GM23338 (cell line): ENCODE measurements at regions not wholly inside any gene's neighbourhood (a gene's known extent, or its start where the extent isn't known, plus 50 kb on each side); places are given as distances from the start of the nearest gene placed in this dataset.

Source experiments
- ATAC-seq: fragments of 200-7000 bp; cut with Tn5 transposase; 3 replicates; pipeline ENCODE4 v1.9.1; 2020
- DNase-seq: peaks from one replicate; pipeline ENCODE4 v3.0.0-alpha.2; 2015; ENCODE audit warnings: low spot score
- H2AFZ ChIP-seq: fragments of 200-600 bp; sonication (generic); 2 replicates; pipeline ENCODE4 v1.8.0; 2016; ENCODE audit warnings: antibody characterized with exemption, mild to moderate bottlenecking, moderate library complexity
- H3F3A ChIP-seq: fragments of 200-600 bp; sonication (generic); replicated peaks from 2 replicates; pipeline ENCODE4 v1.8.0; 2017; ENCODE audit warnings: antibody characterized with exemption, mixed run types, low read depth
- H3K27ac ChIP-seq: fragments of 200-600 bp; sonication (generic); 2 replicates; pipeline ENCODE4 v1.6.1; 2016; ENCODE audit warnings: low read depth
- H3K27me3 ChIP-seq: fragments of 200-600 bp; sonication (generic); 2 replicates; pipeline ENCODE4 v1.8.0; 2016; ENCODE audit warnings: mild to moderate bottlenecking, mixed run types, moderate library complexity; ENCODE audit not compliant: insufficient read depth
- H3K36me3 ChIP-seq: fragments of 200-600 bp; sonication (generic); 2 replicates; pipeline ENCODE4 v1.8.0; 2016; ENCODE audit warnings: mild to moderate bottlenecking; ENCODE audit not compliant: insufficient read depth
- H3K4me1 ChIP-seq: fragments of 200-600 bp; sonication (generic); 2 replicates; pipeline ENCODE4 v1.8.0; 2016; ENCODE audit warnings: mild to moderate bottlenecking, moderate library complexity; ENCODE audit not compliant: insufficient read depth
- H3K4me2 ChIP-seq: fragments of 200-600 bp; sonication (generic); 2 replicates; pipeline ENCODE4 v1.7.1; 2017; ENCODE audit warnings: mixed run types
- H3K4me3 ChIP-seq: fragments of 200-600 bp; sonication (generic); 2 replicates; pipeline ENCODE4 v1.6.1; 2016; ENCODE audit warnings: mixed run types
- H3K79me2 ChIP-seq: fragments of 200-600 bp; sonication (generic); replicated peaks from 2 replicates; pipeline ENCODE4 v1.8.0; 2017; ENCODE audit warnings: mild to moderate bottlenecking; ENCODE audit not compliant: insufficient read depth
- H3K9me2 ChIP-seq: fragments of 200-600 bp; sonication (generic); 2 replicates; pipeline ENCODE4 v1.8.0; 2017; ENCODE audit not compliant: insufficient read depth
- H4K20me1 ChIP-seq: fragments of 200-600 bp; sonication (generic); replicated peaks from 2 replicates; pipeline ENCODE4 v1.8.0; 2017; ENCODE audit warnings: mild to moderate bottlenecking; ENCODE audit not compliant: insufficient read depth
- H3K27ac Mint-ChIP-seq: 2 replicates; pipeline ENCODE4 v1.8.0; 2020; ENCODE audit warnings: inconsistent platforms, mild to moderate bottlenecking, moderate library complexity, mixed read lengths
- H3K27me3 Mint-ChIP-seq: 3 replicates; pipeline ENCODE4 v1.8.0; 2022; ENCODE audit warnings: low read depth, mild to moderate bottlenecking, moderate library complexity, mixed read lengths, inconsistent platforms; ENCODE audit not compliant: insufficient read depth, poor library complexity
- H3K36me3 Mint-ChIP-seq: 3 replicates; pipeline ENCODE4 v1.8.0; 2021; ENCODE audit warnings: low read depth, mild to moderate bottlenecking, inconsistent platforms, moderate library complexity, mixed read lengths
- H3K4me1 Mint-ChIP-seq: 3 replicates; pipeline ENCODE4 v1.8.0; 2020; ENCODE audit warnings: mild to moderate bottlenecking, inconsistent platforms, mixed read lengths
- H3K4me3 Mint-ChIP-seq: 3 replicates; pipeline ENCODE4 v1.8.0; 2021; ENCODE audit warnings: moderate library complexity, mild to moderate bottlenecking, inconsistent platforms, mixed read lengths
- H3K9me3 Mint-ChIP-seq: 3 replicates; pipeline ENCODE4 v1.8.0; 2020; ENCODE audit warnings: moderate library complexity, mild to moderate bottlenecking, inconsistent platforms, mixed read lengths
- EZH2phosphoT487 ChIP-seq: fragments of 200-600 bp; sonication (generic); IDR thresholded peaks from one replicate; pipeline ENCODE4 v1.8.1; 2018; ENCODE audit warnings: antibody characterized with exemption; ENCODE audit not compliant: unreplicated experiment
- JUNB ChIP-seq: IDR thresholded peaks from one replicate; pipeline ENCODE4 v1.6.1; 2016; ENCODE audit warnings: antibody characterized with exemption; ENCODE audit not compliant: unreplicated experiment
- POLR2AphosphoS5 ChIP-seq: IDR thresholded peaks from 2 replicates; pipeline ENCODE4 v1.6.1; 2016; ENCODE audit warnings: antibody characterized with exemption, low read depth
- STAT1 ChIP-seq: IDR thresholded peaks from one replicate; pipeline ENCODE4 v1.6.1; 2016; ENCODE audit warnings: antibody characterized with exemption; ENCODE audit not compliant: unreplicated experiment
- ZNF114 ChIP-seq: fragments of 250-450 bp; sonication (Bioruptor Pico); IDR thresholded peaks from 2 replicates; pipeline ENCODE4 v1.5.0; 2020; ENCODE audit warnings: mild to moderate bottlenecking, moderate library complexity
- TF ChIP-seq, protein P1 (sequence below): fragments of 250-450 bp; sonication (Bioruptor Pico); IDR thresholded peaks from 2 replicates; pipeline ENCODE4 v1.5.0; 2020; ENCODE audit warnings: mild to moderate bottlenecking, moderate library complexity
- TF ChIP-seq, protein P2 (sequence below), 2 experiments: fragments of 200-600 bp in 1 of 2; sonication (generic) in 1 of 2; conservative IDR thresholded peaks; 2 replicates each; pipeline versions ENCODE4 v1.5.1 to v1.6.1; 2016 to 2017; ENCODE audit warnings: antibody characterized with exemption in 2 of 2, low read depth in 2 of 2, mild to moderate bottlenecking in 2 of 2, moderate library complexity in 1 of 2

DNA sequence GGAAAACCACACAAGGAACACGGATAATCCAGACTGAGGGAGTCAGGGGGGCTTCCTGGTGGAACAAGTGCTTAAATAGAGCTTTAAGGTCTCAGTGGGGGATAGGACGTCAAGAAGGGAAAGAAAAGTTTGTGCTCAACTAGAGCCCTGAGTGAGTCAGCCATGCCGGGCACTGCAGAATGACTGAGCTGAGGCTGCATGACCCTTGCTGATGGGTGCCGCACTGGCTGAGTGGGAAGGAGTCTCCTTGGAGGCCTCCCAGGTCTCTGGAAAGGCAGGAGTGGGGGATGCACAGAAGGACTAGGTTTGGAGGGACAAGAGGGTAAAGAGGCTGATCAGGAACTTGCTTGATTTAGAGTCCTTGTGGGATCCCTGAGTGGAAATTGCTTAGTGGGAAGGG, 150.3 kb downstream of the RPLP1 start (continued):
- TF ChIP-seq EZH2phosphoT487, result no peak
- TF ChIP-seq POLR2AphosphoS5, result no peak

DNA sequence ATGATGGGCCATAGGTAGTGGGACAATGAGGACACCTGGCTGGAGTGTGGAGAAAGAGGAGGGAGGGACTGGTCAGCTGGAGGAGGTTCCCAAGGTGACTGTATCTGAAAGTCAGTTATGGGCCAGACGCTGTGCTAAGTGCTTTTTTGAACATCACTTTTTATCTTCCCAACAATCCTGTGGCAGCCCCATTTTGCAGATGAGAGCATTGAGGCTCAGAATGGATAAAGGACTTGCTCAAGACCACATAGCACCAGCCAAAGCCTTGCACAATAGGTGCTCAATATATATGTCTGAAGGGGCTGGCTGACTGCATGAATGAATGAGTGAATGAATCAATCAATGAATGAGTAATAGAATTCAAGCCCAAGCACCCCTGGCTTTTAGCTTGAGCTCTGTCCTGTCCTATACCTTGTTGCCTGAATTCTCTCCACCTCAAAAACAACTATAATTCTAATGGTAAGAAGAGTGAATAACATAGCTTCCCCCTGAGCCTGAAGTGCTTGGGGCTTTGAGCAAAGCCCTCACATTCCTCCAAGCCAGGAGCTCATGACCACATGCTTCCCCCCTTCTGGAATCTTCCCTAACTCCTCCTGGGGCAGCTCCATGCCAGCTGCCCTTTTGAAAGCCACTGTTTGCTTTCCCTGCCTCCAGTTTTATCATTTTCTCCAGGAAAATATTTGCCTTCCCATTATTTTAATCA, 150.9 kb downstream of the RPLP1 start:
- no peaks in the 10 kb centered on the region for H3K4me1 ChIP-seq
- TF ChIP-seq EZH2phosphoT487 (no peak), JUNB (no peak), ZNF114 (no peak), STAT1 (no peak)
- Mint-ChIP-seq H3K36me3 (no peaks in the 10 kb centered on the region), H3K27me3 (peaks cover 5% of the 10 kb centered on the region), H3K9me3 (no peaks in the 10 kb centered on the region), H3K27ac (no peak overlapping the region), H3K4me3 (no peak overlapping the region), H3K4me1 (peaks cover 8% of the 10 kb centered on the region; the same call in 2 of the 3 replicates)
- no peaks in the 10 kb centered on the region for H3K27me3 ChIP-seq
- H3K27ac ChIP-seq, result no peak overlapping the region
- no peak overlapping the region for H3K4me3 ChIP-seq
- H3K79me2 ChIP-seq, result no peaks in the 10 kb centered on the region
- H2AFZ ChIP-seq, result no peak overlapping the region
- ATAC-seq (no peak), DNase-seq (no peak)
- H3K9me2 ChIP-seq, result peaks cover 8% of the 10 kb centered on the region; the same call in 1 of the 2 replicates
- H3F3A ChIP-seq, result no peaks in the 10 kb centered on the region
- H4K20me1 ChIP-seq, result no peaks in the 10 kb centered on the region
- H3K4me2 ChIP-seq, result no peak overlapping the region
- H3K36me3 ChIP-seq, result no peaks in the 10 kb centered on the region

DNA sequence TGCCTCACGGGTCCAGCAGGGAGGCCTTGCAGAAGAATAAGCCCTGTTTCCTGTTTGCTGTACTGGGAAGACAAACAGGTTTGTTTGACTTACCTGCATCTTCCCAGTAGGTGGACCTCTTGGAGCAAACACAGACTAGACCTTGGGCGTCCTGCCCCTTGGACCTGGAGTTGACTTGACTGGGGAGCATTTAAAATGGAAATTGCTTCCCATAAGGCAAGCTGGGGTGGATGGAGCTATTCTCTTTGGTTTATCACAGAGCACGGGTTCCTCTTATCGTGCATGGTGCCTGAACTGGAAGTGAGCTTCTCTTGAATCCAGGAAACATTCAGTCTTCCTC, 151.4 kb downstream of the RPLP1 start:
- H3K27me3 ChIP-seq, result no peaks in the 10 kb centered on the region
- no peak overlapping the region for H3K4me3 Mint-ChIP-seq
- no peaks in the 10 kb centered on the region for H3K36me3 Mint-ChIP-seq
- ATAC-seq (peak; percentile 88), DNase-seq (peak; percentile 59)
- no peaks in the 10 kb centered on the region for H4K20me1 ChIP-seq
- no peaks in the 10 kb centered on the region for H3K4me1 ChIP-seq
- no peaks in the 10 kb centered on the region for H3F3A ChIP-seq
- H3K4me1 Mint-ChIP-seq, result peaks cover 8% of the 10 kb centered on the region; the same call in 2 of the 3 replicates
- no peak overlapping the region for H3K4me2 ChIP-seq
- no peak overlapping the region for H3K27ac ChIP-seq
- TF ChIP-seq, protein P1, sequence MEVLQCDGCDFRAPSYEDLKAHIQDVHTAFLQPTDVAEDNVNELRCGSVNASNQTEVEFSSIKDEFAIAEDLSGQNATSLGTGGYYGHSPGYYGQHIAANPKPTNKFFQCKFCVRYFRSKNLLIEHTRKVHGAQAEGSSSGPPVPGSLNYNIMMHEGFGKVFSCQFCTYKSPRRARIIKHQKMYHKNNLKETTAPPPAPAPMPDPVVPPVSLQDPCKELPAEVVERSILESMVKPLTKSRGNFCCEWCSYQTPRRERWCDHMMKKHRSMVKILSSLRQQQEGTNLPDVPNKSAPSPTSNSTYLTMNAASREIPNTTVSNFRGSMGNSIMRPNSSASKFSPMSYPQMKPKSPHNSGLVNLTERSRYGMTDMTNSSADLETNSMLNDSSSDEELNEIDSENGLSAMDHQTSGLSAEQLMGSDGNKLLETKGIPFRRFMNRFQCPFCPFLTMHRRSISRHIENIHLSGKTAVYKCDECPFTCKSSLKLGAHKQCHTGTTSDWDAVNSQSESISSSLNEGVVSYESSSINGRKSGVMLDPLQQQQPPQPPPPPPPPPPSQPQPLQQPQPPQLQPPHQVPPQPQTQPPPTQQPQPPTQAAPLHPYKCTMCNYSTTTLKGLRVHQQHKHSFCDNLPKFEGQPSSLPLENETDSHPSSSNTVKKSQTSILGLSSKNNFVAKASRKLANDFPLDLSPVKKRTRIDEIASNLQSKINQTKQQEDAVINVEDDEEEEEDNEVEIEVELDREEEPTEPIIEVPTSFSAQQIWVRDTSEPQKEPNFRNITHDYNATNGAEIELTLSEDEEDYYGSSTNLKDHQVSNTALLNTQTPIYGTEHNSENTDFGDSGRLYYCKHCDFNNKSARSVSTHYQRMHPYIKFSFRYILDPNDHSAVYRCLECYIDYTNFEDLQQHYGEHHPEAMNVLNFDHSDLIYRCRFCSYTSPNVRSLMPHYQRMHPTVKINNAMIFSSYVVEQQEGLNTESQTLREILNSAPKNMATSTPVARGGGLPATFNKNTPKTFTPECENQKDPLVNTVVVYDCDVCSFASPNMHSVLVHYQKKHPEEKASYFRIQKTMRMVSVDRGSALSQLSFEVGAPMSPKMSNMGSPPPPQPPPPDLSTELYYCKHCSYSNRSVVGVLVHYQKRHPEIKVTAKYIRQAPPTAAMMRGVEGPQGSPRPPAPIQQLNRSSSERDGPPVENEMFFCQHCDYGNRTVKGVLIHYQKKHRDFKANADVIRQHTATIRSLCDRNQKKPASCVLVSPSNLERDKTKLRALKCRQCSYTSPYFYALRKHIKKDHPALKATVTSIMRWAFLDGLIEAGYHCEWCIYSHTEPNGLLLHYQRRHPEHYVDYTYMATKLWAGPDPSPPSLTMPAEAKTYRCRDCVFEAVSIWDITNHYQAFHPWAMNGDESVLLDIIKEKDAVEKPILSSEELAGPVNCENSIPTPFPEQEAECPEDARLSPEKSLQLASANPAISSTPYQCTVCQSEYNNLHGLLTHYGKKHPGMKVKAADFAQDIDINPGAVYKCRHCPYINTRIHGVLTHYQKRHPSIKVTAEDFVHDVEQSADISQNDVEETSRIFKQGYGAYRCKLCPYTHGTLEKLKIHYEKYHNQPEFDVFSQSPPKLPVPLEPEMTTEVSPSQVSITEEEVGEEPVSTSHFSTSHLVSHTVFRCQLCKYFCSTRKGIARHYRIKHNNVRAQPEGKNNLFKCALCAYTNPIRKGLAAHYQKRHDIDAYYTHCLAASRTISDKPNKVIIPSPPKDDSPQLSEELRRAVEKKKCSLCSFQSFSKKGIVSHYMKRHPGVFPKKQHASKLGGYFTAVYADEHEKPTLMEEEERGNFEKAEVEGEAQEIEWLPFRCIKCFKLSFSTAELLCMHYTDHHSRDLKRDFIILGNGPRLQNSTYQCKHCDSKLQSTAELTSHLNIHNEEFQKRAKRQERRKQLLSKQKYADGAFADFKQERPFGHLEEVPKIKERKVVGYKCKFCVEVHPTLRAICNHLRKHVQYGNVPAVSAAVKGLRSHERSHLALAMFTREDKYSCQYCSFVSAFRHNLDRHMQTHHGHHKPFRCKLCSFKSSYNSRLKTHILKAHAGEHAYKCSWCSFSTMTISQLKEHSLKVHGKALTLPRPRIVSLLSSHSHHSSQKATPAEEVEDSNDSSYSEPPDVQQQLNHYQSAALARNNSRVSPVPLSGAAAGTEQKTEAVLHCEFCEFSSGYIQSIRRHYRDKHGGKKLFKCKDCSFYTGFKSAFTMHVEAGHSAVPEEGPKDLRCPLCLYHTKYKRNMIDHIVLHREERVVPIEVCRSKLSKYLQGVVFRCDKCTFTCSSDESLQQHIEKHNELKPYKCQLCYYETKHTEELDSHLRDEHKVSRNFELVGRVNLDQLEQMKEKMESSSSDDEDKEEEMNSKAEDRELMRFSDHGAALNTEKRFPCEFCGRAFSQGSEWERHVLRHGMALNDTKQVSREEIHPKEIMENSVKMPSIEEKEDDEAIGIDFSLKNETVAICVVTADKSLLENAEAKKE, result 0 out of 2 replicates have a peak, but pooled peaks have one; percentile 26
- TF ChIP-seq STAT1, result no peak
- TF ChIP-seq, protein P2, sequence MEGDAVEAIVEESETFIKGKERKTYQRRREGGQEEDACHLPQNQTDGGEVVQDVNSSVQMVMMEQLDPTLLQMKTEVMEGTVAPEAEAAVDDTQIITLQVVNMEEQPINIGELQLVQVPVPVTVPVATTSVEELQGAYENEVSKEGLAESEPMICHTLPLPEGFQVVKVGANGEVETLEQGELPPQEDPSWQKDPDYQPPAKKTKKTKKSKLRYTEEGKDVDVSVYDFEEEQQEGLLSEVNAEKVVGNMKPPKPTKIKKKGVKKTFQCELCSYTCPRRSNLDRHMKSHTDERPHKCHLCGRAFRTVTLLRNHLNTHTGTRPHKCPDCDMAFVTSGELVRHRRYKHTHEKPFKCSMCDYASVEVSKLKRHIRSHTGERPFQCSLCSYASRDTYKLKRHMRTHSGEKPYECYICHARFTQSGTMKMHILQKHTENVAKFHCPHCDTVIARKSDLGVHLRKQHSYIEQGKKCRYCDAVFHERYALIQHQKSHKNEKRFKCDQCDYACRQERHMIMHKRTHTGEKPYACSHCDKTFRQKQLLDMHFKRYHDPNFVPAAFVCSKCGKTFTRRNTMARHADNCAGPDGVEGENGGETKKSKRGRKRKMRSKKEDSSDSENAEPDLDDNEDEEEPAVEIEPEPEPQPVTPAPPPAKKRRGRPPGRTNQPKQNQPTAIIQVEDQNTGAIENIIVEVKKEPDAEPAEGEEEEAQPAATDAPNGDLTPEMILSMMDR (conservative IDR thresholded peaks at IDR 0.05; ENCODE audit: low read depth in 2 of 2), result peak; percentile 36 to 73
- peaks cover 6% of the 10 kb centered on the region; the same call in 1 of the 2 replicates for H3K9me2 ChIP-seq
- no peak overlapping the region for H2AFZ ChIP-seq
- no peak overlapping the region for H3K4me3 ChIP-seq
- H3K27me3 Mint-ChIP-seq, result peaks cover 5% of the 10 kb centered on the region
- H3K79me2 ChIP-seq, result no peaks in the 10 kb centered on the region
- H3K9me3 Mint-ChIP-seq, result no peaks in the 10 kb centered on the region
- H3K36me3 ChIP-seq, result no peaks in the 10 kb centered on the region
- H3K27ac Mint-ChIP-seq, result no peak overlapping the region
